Activated T-helper 1 cell treated with anti-CD3 and anti-CD28 coated beads, Interleukin-12 subunit alpha, Interleukin-12 subunit beta, Interleukin-2, Interleukin-4 antibody, amounts not matched to agents 30 ng/mL and 10 ng/mL and 1 ng/mL, durations not matched to agents 14 hours and 24 hours and 36 hours (primary cell): ENCODE measurements at regions not wholly inside any gene's neighbourhood (a gene's known extent, or its start where the extent isn't known, plus 50 kb on each side); places are given as distances from the start of the nearest gene placed in this dataset.

Experiments used
- DNase-seq: peaks from one replicate; pipeline ENCODE4 v3.0.0; 2021; ENCODE audit warnings: low spot score
- H3K27ac Mint-ChIP-seq: one replicate; pipeline ENCODE4 v1.8.0; 2021; ENCODE audit warnings: mild to moderate bottlenecking, mixed read lengths
- H3K27me3 Mint-ChIP-seq: one replicate; pipeline ENCODE4 v1.8.0; 2022; ENCODE audit warnings: mild to moderate bottlenecking, moderate library complexity, mixed read lengths; ENCODE audit not compliant: insufficient read depth
- H3K36me3 Mint-ChIP-seq: one replicate; pipeline ENCODE4 v1.8.0; 2021; ENCODE audit warnings: low read depth, mixed read lengths
- H3K4me1 Mint-ChIP-seq: one replicate; pipeline ENCODE4 v1.8.0; 2021; ENCODE audit warnings: low read depth, mixed read lengths
- H3K4me3 Mint-ChIP-seq: one replicate; pipeline ENCODE4 v1.8.0; 2021; ENCODE audit warnings: mild to moderate bottlenecking, moderate library complexity, mixed read lengths
- H3K9me3 Mint-ChIP-seq: one replicate; pipeline ENCODE4 v1.8.0; 2021; ENCODE audit warnings: mixed read lengths
- intact Hi-C: fragments of 100-400 bp; cut with micrococcal nuclease; formaldehyde crosslinking; loops from one replicate; pipeline ENCODE4 v1.15.1; 2024

DNA sequence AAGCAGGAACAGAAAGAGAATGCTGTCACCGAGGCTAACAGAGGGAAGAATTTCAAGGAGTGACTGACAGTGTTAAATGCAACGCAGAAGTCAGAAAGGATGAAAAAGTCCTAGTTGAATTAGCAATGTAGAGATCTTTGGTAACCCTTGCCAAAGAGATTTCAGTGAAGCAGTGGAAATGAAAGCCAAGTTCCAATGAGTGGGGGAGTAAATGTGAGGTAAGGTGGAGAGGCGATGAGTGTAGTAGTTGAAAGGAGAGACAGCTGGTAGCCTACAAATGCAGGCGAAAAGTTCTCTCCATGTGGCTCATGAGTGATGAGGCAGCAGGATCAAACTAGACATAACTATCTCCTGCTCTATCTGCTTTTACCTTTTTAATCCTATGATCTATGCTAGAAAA lies 74.6 kb upstream of the IPO9 start:
- Mint-ChIP-seq H3K4me3 (no peak overlapping the region), H3K9me3 (no peaks in the 10 kb centered on the region), H3K36me3 (no peaks in the 10 kb centered on the region), H3K27me3 (peaks cover 14% of the 10 kb centered on the region), H3K4me1 (peaks cover 14% of the 10 kb centered on the region), H3K27ac (no peak overlapping the region)
- intact Hi-C loops, result no loop called here
- DNase-seq, result no peak

DNA sequence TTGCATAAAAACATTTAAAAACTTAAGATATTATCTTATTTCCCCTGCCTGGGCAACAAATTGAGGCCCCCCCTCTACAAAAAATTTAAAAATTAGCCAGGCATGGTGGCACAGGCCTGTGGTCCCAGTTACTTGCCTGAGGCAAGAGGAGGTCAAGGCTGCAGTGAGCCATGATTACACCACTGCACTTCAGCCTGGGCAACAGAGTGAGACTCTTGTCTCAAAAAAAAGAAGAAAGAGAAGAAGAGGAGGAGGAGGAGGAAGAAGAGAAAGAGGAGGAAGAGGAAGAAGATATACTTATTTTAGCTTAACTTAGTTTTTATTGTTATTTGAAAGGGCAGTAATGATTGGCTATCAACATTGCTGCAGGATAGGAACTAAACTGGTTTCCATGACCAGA lies 73.8 kb upstream of the IPO9 start:
- H3K36me3 Mint-ChIP-seq, result no peaks in the 10 kb centered on the region

DNA sequence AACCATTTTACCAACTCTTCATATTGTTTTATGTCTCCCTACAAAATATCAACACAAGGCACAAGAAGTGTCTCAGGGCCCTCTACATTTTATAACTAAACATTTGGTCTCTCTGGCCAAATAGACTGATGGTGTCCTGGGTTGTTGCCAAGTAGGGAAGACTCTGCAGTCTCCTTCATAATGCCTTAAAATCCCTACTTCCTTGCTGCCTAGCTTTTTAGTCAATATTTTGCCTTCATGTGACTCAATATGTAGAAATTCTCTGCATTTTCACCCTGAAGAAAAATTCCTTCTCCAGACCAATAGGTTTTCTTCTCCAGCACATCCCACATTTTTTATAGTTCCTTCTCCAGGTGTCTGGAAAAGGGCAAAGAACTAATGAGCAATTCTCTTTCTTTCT lies 72.6 kb upstream of the IPO9 start:
- Mint-ChIP-seq H3K27ac (no peak overlapping the region), H3K4me3 (no peak overlapping the region), H3K36me3 (no peaks in the 10 kb centered on the region), H3K9me3 (no peaks in the 10 kb centered on the region), H3K27me3 (peaks cover 13% of the 10 kb centered on the region), H3K4me1 (peaks cover 7% of the 10 kb centered on the region)
- intact Hi-C loops, result no loop called here
- no peak for DNase-seq

More for the DNA sequence above, 73.8 kb upstream of the IPO9 start:
- Mint-ChIP-seq H3K27me3 (peaks cover 14% of the 10 kb centered on the region), H3K27ac (no peak overlapping the region), H3K9me3 (no peaks in the 10 kb centered on the region), H3K4me1 (peaks cover 14% of the 10 kb centered on the region), H3K4me3 (no peak overlapping the region)
- intact Hi-C loops, result no loop called here
- DNase-seq, result no peak

DNA sequence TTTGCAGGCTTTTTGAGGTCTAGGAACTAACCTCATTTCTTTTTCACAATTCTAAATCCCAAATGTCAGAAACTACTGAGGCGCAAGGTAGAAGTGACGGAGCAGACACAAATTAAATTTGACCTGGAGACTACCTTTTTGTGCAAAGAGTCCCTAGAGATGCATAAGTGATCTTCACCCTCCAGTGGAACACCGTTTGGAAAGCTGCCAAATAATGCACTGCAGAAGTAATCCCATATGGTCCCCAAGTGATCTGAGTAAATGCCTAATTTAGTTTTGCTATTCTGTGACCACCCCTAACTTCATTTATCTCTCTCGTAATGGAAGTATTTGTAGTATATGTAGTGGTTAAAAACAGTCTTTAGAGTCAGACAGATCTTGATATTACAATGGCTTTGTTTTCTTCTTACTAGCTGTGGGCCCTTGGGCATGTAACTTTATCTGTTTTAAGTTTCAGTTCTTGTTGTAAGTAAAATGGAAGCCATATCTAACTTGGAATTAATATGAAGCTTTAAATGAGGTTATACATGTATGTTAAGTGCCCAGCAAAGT lies 70.4 kb upstream of the IPO9 start:
- H3K27ac Mint-ChIP-seq, result no peak overlapping the region
- no peak for DNase-seq
- peaks cover 8% of the 10 kb centered on the region for H3K27me3 Mint-ChIP-seq
- intact Hi-C loops, result no loop called here
- no peaks in the 10 kb centered on the region for H3K9me3 Mint-ChIP-seq
- H3K4me3 Mint-ChIP-seq, result no peak overlapping the region
- H3K36me3 Mint-ChIP-seq, result no peaks in the 10 kb centered on the region
- H3K4me1 Mint-ChIP-seq, result peaks cover 5% of the 10 kb centered on the region

DNA sequence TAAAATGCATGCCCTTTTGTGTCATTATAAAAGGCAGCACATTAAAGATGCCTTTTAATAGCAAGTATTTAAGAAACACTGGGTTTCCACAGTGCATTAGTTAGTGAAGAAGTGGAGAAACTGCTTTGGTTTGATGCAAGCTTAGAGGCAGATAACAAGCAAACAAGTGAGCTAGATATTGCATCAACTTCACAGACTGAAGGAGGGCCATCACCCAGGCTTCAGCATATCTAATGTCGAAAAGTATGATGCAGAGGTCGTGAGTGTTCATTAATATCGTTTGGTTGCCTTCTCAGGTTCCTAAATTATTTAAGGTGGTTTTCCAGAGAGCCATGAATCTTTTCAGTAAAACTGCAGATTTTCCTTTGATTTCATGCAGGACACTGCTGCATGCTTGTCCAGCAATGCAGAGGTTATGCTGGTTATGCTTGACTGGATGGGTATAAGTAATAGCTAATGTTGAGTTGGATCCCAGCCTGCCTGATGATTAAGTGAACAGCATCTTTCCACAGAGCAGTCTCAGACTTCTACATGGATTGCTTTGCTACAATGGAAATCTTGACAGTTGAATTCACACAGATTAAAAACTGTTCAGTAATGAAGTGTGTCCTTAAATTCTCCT lies 69.7 kb upstream of the IPO9 start:
- peaks cover 5% of the 10 kb centered on the region for H3K4me1 Mint-ChIP-seq
- H3K36me3 Mint-ChIP-seq, result no peaks in the 10 kb centered on the region
- no peaks in the 10 kb centered on the region for H3K9me3 Mint-ChIP-seq
- intact Hi-C loops, result no loop called here
- H3K4me3 Mint-ChIP-seq, result no peak overlapping the region
- peaks cover 5% of the 10 kb centered on the region for H3K27me3 Mint-ChIP-seq
- DNase-seq, result no peak
- no peak overlapping the region for H3K27ac Mint-ChIP-seq

DNA sequence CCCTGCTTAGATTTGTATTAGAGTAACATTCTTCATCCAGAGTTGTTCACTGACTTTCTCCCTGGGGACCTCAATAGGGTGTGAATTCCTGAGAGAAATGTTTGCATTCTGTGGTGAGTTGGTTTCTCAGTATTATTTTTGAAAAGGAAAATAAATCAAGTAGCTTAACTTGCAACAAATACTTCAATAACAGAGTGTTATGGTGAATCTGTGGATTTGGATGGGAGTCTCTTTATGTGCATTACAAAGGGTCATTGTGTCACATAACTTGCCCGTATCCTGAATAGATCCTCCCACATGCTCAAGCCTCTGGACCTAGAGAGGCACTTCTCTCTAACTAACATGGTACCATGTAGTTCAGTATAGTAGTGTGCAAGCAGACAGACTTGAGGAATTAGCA lies 68.4 kb upstream of the IPO9 start:
- H3K36me3 Mint-ChIP-seq, result no peaks in the 10 kb centered on the region
- no peaks in the 10 kb centered on the region for H3K9me3 Mint-ChIP-seq
- no peak for DNase-seq
- intact Hi-C loops, result no loop called here
- H3K27ac Mint-ChIP-seq, result no peak overlapping the region
- no peak overlapping the region for H3K4me3 Mint-ChIP-seq
- H3K4me1 Mint-ChIP-seq, result peaks cover 5% of the 10 kb centered on the region
- peaks cover 5% of the 10 kb centered on the region for H3K27me3 Mint-ChIP-seq

DNA sequence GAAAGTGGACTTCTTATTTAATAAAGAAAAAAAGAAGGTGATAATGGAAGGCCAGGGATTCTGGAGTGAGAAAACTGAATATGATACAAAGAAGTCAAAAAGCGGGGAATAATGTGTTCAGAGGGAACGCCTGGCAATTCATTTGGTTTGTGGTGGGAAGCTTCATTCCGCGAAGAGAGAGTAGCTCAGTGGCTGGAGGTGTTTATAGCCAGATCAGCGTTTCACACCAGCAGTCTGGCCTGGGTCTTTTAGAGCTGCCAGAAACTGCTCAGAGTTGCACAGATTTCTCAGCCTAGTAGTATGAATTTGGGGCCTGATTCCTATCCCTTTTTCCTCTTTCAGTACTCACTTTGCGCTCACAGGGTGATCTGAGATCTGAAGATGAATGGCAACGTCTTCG lies 67.8 kb upstream of the IPO9 start:
- intact Hi-C loops, result no loop called here
- H3K9me3 Mint-ChIP-seq, result no peaks in the 10 kb centered on the region
- H3K36me3 Mint-ChIP-seq, result no peaks in the 10 kb centered on the region
- H3K4me3 Mint-ChIP-seq, result no peak overlapping the region
- H3K27ac Mint-ChIP-seq, result no peak overlapping the region
- H3K4me1 Mint-ChIP-seq, result peaks cover 5% of the 10 kb centered on the region
- H3K27me3 Mint-ChIP-seq, result peaks cover 5% of the 10 kb centered on the region
- DNase-seq, result no peak

DNA sequence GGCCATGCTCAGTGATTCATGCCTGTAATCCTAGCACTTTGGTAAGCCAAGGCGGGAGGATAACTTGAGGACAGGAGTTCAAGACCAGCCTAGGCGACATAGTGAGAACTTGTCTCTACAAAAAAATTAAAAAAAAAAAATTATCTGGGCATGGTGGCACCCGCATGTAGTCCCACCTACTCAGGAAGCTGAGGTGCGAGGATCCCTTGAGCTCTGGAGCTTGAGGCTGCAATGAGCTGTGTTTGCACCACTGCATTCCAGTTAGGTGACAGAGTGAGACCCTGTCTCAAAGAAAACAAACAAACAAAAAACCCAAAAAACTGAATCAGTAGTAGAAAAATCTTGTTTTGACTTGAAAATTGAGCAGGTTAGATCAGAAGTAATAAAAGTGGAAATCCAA lies 67.1 kb upstream of the IPO9 start:
- Mint-ChIP-seq H3K4me1 (peaks cover under 1% of the 10 kb centered on the region), H3K4me3 (no peak overlapping the region), H3K27ac (no peak overlapping the region), H3K27me3 (peaks cover 3% of the 10 kb centered on the region), H3K36me3 (no peaks in the 10 kb centered on the region), H3K9me3 (no peaks in the 10 kb centered on the region)
- intact Hi-C loops, result no loop called here
- DNase-seq, result no peak

DNA sequence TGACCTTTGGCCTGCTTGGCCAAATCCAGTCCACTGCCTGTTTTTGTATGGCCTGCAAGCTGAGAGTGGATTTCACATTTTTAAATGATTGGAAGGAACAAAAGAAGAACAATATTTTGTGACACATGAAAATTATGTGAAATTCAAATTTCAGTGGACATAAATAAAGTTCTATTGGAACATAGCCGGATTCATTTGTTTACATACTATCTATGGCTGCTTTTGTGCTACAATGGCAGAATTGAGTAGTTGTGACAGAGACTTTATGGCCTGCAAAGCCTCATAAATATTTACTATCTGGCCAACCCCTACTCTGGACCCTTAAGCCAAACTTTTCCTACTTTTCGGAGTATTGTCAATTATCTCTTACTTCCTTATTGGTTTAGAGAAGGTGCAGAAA lies 66.6 kb upstream of the IPO9 start:
- Mint-ChIP-seq H3K27ac (no peak overlapping the region), H3K9me3 (no peaks in the 10 kb centered on the region), H3K27me3 (peaks cover 3% of the 10 kb centered on the region), H3K4me1 (no peaks in the 10 kb centered on the region), H3K36me3 (no peaks in the 10 kb centered on the region), H3K4me3 (no peak overlapping the region)
- intact Hi-C loops, result no loop called here
- no peak for DNase-seq

DNA sequence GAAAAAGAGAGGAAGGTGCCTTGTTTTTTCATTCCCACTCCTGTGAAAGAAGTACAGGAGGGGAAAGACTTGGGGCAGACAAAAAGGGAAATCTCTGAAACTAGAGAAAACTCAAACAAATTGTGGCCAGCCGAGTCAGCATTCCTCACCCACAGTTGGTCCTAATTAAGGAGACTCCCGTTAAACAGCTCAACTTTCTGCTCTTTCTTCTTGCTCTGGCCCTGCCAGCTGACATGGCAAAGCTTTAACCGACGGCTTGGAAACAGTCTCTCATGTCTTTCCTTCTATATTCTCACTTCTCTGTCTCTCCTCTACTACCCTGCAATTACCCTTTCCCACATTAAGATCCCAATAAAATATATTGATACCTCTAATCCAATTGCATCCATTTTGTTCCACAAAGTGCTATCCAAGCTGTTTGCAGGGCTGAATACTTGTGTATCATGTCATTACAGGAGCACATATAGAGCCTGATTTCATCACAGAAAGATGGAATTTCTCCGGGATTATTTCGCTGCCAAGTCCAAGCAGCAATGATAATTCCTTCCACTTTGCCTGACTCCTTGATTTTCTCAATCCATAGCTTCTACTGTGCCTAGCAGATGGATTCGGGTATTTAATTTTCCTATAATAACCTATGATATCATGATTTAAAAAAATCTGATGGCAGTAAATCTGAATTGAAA lies 65.4 kb upstream of the IPO9 start:
- intact Hi-C loops, result no loop called here
- Mint-ChIP-seq H3K27ac (no peak overlapping the region), H3K4me3 (no peak overlapping the region), H3K36me3 (no peaks in the 10 kb centered on the region), H3K9me3 (no peaks in the 10 kb centered on the region), H3K27me3 (peaks cover 4% of the 10 kb centered on the region), H3K4me1 (no peaks in the 10 kb centered on the region)
- no peak for DNase-seq

DNA sequence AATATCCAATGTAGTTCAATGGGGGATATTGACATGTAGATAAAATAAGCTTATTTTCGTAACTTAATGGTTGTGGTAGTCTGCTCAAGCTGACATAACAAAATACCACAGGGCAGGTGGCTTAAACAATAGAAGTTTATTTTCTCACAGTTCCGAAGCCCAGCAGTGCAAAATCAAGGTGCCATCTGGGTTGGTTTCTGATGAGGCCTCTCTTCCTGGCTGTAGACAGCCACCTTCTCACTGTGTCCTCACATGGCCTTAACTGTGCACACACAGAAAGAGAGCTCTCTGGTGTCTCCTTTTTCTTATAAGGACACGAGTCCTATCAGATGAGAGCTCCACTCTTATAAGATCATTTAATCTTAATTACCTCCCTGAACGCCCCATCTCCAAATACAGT lies 64.8 kb upstream of the IPO9 start:
- H3K4me3 Mint-ChIP-seq, result no peak overlapping the region
- H3K27me3 Mint-ChIP-seq, result peaks cover 4% of the 10 kb centered on the region
- H3K36me3 Mint-ChIP-seq, result no peaks in the 10 kb centered on the region
- no peak for DNase-seq
- no peak overlapping the region for H3K27ac Mint-ChIP-seq
- no peaks in the 10 kb centered on the region for H3K4me1 Mint-ChIP-seq
- intact Hi-C loops, result no loop called here
- H3K9me3 Mint-ChIP-seq, result no peaks in the 10 kb centered on the region

DNA sequence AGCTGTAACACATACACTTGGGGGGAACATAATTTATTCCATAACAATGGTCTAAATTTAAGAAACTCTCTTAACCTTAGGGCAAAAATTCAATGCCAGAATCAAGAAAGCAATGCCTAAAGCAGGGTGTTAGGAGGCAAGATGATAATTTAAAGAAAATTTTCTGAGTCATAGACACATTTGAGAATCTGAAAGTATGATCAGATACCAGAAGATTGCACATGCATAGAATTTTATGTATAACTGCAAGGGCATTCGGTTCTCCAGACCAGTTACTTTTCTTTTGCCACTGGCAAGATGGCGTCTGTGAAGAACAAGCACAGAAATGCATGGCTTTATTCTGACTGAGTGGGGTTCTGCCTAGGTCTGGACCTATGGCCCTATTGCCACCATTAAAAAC lies 64.4 kb upstream of the IPO9 start:
- H3K4me3 Mint-ChIP-seq, result no peak overlapping the region
- H3K9me3 Mint-ChIP-seq, result no peaks in the 10 kb centered on the region
- intact Hi-C loops, result no loop called here
- H3K36me3 Mint-ChIP-seq, result no peaks in the 10 kb centered on the region
- H3K4me1 Mint-ChIP-seq, result no peaks in the 10 kb centered on the region
- peaks cover 4% of the 10 kb centered on the region for H3K27me3 Mint-ChIP-seq
- H3K27ac Mint-ChIP-seq, result no peak overlapping the region
- no peak for DNase-seq

DNA sequence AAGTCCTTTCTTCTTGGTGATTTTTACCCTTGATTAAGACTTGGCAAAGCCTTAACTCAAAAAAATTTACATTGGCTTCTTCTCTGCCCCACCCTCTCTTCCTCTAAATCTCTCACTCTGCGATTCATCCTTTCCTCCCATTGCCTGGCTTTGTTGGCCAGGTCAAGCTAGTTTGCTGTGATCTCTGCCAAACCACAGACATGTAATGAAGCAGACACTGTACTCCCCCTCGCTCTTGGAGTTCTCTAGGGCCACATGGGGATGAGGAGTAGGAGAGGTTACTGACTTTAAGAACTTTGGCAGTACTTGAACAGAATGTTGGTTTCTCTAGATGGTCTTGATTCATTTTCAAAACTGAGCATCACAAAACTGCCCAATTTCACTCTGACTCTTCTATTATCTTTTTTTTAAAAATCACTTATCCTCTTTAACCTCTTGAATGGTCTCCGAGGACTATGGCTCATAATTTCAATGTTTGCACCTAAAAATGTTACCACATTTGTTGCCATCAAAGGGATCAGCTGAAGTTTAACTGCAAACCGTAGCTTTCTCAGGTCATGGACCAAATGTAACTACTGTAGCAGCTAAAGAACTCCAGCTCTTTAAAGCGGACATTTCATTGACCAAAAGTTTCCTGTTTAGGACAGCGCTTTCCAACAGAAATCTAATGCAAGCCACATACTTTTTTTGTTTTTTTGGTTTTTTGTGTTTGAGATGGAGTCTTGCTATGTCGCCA lies 62.7 kb upstream of the IPO9 start:
- H3K4me3 Mint-ChIP-seq, result no peak overlapping the region
- intact Hi-C loops, result no loop called here
- H3K36me3 Mint-ChIP-seq, result no peaks in the 10 kb centered on the region
- no peaks in the 10 kb centered on the region for H3K4me1 Mint-ChIP-seq
- no peak overlapping the region for H3K27ac Mint-ChIP-seq
- no peaks in the 10 kb centered on the region for H3K9me3 Mint-ChIP-seq
- peaks cover 4% of the 10 kb centered on the region for H3K27me3 Mint-ChIP-seq
- DNase-seq, result no peak
